ENCODE measurements at regions not wholly inside any gene's neighbourhood (a gene's known extent, or its start where the extent isn't known, plus 50 kb on each side); places are given as distances from the start of the nearest gene placed in this dataset.

DNA sequence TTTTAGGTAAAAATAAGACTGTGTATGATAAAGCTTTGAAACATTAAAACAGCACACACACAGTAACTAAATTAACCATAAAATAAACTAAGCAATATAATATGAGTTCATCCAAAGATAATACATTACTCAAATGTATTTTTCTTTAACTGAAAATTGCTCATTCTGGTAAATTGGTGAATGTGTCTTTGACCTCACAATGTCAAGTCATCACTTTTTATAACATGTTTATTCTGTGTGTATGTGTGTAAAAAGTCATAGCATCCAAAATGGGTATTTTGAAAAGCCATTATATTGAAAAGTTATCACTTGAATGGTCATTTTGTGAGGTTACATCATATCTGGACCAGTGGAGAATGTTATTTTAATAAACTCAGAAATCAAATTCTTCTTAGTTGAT, 724.6 kb downstream of the ADGRL2 start:
- ATAC-seq, result no peak

DNA sequence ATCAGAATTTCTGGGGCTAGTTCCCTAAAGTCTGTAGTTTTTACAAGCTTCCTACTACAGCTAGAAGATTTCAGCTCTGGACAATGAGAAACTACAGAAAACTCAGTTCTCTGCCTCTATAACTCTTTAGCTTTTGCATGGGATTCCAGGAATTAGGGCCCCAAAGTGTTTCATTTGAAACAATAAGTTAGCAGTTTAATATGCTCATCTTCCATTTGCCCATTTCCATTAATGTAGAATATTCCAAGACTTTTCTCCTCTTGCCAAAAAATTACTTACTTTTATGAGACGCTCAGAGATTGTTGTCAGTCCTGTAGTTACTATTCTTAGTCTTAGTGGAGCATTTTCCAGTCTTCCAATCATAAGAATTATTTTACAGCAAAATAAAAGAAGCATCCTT, 719.9 kb downstream of the ADGRL2 start:
- ATAC-seq, result no peak

DNA sequence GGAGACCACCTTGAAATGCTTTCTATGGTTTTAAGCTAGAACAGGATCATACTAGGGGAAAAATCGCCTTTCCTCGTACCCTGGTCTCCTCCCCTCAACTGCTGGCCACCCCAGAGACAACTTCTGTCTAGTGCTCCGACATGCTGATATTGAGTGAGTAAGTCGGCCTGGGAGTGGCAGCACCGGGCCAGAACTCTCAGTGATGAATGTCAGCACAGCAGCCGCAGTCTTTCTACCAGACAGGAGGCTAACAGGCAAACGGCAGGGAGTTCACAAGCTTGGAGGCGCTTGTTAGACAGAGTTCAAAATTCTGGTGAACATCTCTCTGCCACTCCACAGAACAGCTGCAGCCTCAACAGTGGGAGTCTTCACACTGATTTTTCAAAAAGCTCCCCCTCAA, 716.9 kb downstream of the ADGRL2 start:
- no peak for ATAC-seq

DNA sequence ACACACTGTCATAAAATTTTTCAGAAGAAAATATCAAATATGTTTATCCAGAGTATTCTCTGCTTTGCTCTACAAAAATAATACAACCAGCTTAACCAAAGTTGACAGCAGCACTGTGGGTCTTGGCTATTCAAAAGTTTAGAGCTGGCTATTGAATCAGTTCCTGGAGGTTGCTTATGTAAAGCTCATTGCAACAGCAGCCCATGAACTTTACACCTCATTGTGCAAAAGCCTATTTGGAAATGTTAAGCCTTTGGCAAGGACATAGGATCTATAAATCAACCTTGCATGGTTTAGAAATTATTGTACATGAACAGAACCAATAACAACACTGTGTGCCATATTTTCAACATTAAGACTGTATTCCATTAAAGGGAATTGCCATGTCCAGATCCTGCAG, 714.9 kb downstream of the ADGRL2 start:
- ATAC-seq, result no peak

DNA sequence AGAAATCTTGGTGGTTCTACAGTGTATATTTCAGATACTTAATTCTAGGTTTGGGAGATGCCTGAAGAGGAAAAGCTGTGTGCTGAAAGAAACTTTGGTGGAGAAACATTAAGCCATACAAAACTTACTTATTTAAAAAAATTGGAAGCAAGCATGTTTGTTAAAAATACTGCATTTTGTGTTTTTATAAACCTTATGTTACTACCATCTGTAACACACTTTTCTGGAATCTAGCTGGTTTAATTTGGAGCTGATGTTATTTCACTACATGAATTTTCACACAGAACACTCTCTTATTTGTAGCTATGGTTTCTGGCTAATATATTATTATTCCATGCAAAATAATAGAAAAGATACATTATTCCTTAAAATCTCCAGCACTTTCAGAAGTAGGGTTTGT, 710.7 kb downstream of the ADGRL2 start:
- ATAC-seq, result no peak

DNA sequence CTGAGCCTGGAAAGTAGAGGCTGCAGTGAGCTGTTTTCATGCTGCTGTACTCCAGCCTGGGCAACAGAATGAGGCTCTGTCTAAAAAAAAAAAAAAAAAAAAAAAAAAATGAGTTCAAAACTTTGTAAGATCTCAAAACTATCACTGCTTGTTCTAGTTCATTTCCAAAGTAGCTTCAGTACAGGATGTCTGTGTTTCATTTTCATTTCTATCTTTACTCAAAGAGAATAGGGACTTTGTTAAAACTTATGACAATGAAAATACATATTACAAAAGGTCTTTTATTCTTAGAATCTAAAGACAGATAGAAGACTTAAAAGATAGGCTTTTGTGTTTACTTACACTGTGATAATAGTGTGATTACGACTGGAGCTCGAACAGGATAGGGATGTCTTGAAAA, 709.7 kb downstream of the ADGRL2 start:
- no peak for ATAC-seq

DNA sequence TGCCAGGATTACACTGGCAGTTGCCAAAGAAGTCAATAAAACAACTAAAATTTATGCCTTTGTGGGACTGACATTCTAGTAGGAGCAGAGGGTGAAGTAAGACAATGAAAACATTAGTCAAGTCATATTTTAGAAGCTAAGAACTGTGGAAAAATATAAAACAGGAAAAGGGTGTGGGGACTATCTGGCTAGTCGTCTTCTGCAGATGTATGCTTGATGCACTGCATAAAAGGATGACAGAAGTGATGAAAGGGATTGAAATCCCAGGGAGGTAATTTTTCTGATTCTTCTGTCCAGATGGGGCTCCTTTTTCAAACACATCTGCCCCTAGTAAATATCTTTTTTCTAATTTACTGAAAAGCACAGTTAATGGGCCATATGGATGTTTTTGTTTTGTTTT, 706.3 kb downstream of the ADGRL2 start:
- no peak for ATAC-seq

DNA sequence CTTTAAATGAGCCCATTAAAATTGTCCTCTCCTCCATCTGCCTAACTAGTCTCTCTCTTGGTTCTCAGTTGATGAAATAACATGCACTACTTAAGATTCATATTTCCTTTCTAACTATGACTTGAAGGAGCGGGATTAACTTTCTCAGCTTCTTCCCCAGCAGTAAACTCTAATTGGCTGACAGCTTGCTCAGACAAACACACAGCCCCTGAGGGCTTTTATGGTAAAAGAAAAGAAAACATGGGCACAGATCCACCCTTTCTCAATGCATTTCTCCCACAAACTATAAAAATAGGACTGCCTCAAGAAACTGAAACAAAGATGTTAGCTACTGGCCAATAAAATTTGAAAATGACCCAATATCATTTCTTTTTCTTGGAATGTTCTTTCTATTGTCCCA, 703.1 kb downstream of the ADGRL2 start:
- ATAC-seq, result no peak

DNA sequence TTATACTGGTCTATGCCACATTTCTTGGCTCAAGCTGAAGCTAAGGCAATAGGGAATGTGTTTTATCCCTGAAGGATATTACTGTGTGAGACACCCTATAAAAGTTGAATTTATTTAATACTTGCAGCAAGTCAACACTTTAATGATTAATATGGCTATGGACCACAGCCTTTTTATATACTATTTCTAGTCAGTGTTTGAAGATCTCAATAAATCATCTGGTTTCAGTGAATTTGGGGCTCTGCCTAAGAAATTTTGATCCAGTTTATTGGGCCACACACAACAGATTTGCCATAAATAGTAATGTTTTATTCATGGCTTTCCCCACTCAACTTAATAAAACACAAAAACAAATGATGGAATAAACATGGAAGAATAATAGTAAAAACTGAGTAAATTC, 698.3 kb downstream of the ADGRL2 start:
- ATAC-seq, result no peak

DNA sequence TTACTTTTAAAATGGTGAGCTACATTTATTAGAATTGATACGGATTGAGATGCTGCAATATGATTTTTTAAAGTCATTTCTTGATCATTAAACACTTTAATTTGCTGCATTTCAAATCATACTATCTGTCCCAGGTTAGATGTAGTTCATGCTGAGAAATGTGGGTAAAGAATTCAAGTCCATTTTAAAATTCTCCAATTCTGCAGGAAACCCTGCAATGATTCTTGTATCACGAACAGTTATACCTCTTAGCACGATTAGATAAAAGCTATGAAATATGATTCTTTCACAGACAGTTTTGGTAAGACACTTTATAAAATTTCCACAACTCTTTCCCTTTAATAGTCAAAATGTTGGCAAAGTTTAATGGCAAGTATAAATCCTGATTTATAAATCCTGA, 693.4 kb downstream of the ADGRL2 start:
- no peak for ATAC-seq

DNA sequence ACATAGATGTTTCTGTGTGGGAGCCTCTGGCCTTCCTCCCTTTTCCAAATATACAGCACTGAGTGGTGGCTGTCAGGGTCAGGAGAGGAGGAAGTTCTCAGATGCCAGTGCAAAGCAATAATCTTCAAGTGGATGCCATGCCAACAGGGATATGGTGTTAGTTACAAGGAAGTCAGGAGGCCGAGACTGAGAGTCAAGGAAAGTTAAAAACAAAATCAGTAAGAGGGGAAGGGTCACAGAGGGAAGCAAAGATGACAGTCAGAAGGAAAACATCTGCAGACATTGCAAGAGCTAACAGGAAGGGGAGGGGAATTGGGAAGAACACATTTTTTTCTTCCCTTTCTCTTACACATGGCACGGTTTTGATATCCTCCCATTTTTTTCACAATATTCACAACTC, 691.4 kb downstream of the ADGRL2 start:
- no peak for ATAC-seq

DNA sequence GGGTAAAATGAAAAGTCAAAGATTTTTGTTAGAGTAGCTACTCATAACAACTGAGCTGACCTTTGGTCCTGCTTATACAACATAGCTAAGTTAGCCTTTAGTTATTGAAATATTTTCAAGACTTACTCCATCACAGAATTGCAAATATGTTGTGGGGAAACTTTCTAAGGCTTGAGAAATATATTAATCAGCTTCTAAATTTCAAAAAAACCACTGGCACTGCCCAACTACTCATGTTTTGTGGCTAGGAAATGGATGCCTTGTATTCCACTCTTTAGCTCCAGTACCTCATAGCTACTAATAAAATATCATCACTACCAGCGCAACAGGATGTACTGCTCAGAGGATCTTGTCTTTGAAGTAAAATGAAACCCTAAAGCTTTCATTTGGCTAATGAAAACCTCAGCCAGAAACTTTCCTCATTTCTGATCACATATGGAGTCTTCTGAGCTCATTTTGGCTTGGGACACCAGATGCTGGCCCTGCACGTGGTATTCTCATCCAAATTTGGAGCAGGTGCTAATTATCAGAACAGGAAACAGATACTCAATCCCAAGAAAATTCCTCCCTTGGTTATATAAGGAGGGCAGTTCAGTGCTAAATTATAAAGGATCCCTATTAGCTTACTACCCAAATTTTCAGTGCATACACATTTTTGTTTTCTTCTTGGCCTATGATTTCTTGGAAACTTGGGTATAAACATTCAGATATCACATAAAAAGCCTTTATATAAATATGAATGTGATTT, 690.7 kb downstream of the ADGRL2 start:
- ATAC-seq, result no peak

DNA sequence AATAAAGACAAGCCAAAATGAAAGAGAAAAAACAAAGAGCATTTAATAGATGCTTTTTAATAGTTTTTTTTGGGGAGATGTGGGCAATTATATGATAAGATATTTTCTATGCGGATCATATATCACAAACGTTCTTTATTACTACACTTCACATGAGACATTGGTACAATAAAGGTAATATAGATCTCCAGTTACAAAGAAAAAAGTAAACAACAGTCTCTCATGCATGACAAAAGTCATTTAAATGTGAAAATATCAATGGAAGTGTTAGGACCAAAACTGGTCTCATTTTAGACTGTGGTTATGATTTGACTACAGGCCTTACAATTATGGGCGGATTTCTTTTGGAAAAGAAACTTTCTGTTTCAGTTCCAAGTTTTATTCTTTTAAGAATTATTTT, 687.0 kb downstream of the ADGRL2 start:
- ATAC-seq, result no peak

DNA sequence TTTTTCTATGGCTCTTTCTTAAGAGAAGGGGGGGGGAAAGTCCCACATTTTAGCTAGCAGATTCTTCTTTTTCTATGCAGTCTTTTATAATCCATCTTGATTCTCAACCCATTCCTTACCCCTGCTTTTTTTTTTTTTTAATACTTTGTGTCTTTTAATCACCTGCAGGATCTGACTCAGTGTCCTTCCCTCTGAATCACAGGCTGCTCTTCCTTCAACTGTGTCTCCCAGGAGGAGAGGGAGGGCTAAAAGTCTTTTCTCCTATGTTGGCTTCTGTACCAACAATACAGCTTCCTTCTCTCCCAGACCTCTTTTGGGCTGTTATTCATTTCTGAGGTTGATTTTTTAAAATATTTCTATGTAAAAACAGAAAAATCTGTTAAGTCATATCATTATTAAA, 686.2 kb downstream of the ADGRL2 start:
- ATAC-seq, result no peak

DNA sequence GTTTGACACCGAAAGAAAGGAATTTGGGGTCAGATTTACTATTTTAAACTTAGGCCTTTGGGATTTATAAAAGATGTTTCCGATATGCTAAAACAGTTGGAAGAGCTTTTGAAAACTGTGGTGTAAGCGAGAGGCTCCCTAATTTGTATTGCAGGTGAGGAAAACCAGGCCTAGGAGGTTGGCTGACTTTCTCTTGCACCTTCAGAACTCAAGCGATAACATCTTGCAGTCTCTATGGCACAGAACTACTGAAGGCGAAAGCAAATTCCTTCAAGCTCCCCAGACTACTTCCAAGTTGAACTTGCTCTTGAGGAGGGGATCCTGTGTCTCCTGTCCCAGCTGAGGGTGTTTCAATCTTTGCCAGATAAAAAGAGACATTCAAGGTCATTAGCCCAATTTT, 685.7 kb downstream of the ADGRL2 start:
- ATAC-seq, result no peak

DNA sequence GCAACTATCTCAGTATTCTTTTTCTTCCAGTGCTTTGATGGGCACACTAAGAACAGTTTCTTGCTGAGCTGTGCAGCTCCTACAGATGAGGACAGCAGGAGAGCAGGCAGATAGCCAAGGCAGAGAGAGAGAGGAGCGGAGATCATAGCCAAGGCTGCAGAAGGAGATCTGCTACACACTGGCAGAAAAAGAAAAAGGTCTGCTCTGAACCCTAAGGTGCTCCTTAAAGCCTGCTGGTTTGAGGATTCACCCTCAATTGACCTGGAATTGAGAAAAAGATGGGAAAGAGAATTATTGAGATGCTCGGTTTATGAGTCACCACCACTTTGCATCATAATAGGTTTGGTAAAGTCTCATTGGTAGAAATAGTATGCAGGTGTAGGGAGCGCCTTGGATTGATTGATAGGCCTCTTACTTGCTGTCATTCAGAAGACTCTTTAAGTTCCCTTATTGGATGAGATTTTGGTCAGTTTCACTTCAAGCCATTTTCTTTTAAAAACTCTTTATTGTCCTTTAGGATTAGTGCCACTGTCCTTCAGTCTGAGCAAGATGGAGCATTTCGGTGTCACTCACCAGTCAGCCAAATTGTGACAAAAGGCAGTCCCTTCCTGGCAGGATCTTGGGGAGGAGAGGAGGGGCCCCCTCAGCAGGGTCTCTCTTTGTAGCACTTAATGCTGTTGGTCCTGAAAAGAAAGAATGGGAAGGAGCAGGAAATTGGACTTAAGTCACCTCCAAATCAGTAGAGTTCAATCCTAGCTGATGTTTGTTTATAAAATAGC, 685.0 kb downstream of the ADGRL2 start:
- ATAC-seq, result no peak

DNA sequence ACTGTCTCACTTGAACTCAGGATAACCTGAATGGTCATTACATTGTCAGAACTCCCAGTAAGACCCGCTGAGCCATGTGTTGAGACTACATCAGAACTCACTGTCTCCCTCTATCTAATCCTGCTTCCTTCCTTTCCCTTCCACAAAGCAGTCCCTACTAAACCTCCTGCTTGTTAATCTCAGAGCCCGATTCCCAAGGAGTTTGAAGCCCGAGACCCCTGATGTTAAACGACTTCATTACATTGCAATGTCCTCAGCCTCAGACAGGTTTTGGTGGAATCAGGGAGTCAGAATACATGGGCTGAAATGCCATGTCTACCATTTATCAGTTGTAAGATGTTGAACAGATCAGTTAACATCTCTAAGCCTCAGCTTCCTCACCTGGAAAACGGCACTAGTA, 682.4 kb downstream of the ADGRL2 start:
- no peak for ATAC-seq

DNA sequence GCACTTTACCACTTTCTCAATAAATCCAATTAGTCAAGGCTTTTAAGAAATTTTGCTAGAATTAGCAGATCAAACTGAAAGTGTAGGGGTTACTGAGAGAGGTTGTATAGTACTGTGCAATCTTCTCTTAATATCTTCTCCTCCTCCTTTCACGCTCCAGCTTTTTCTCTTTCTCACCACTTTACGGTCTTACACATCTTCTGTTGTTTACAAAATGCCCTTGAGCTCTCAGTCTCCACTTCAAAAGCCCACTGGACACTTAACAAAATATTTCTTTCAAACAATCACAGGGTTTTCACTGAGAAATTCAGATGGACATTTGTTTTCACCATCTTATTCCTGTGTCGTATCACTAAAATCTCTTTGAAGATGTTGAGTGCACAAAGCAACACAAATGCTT, 678.2 kb downstream of the ADGRL2 start:
- ATAC-seq, result no peak

DNA sequence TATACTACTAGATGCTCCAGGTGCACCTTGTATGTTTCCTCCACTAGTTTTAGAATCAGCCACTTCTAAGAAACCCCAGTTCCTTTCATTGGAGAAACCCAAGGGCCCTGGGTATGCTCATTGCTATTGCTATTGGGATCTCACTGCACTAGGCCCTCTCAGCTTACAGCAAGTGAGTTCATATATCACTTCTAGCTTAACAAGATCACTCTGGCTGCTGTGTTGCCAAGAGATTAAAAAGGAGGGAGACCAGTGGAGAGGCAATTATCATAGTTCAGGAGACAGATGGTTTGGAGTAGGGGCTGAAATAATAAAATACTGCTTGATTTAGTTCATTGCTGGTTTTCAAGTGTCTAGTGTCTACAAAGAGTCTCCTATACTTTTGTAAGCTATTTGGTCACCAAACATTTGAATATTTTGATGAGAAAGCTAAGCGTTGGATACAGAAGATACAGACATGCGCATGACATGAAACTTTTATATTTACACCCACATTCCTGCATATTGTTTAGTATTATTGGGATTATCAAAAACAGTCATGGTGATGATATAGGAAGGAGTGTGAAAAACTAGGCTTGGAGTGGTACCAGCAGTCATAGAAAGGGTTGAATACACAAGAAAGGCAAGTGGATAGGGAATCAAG, 671.9 kb downstream of the ADGRL2 start:
- no peak for ATAC-seq

DNA sequence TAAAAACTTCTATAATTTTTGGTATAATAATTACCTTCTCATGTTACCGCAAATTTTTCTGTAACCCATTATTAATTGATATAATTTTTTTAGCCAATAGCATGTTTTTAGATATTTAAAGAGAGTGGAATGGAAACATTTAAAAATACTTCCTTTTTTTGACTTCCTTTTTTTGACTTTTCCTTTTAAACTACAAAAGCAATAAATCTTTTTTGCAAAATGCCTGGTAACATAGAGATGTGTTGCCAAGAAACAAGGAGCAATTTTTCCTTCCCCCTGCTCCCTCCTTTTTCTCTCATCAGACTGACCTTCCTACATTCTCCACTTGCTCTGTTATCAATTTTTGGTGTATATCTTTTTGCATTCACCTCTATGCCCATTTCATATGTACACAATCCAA, 666.2 kb downstream of the ADGRL2 start:
- ATAC-seq, result no peak

DNA sequence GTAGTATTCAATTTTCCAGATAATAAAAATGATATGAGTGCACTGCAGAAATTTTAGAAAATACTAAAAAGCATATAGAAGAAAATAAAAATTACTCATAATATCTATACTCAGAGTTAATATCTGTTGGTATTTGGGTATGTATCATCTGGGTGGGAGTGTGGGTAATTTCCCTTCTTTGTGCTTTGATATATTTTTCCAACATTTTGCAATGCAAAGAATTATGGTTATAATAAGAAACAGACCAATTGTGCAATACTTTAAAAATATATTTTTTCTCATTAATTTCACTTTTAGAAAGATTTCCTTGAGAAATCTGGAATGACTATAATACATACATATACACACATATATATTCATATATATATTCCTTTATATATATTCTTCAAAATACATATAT, 665.7 kb downstream of the ADGRL2 start:
- no peak for ATAC-seq

DNA sequence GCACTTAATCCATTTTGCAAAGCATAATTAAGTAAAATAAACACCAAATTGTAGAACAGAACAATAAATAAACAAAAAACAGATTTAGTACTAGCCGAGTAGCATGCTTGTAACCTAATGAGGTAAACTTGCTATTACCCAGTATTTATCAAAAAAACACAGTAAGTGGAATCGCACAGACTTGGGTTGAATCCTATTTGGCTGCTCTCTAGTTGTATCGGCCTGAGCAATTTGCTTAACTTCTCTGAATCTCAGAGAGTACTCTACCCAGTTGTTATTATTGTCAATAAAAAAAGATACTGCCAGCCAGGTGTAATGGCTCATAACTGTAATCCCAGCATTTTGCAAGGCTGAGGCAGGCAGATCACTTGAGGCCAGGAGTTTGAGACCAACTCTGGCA, 664.3 kb downstream of the ADGRL2 start:
- no peak for ATAC-seq

DNA sequence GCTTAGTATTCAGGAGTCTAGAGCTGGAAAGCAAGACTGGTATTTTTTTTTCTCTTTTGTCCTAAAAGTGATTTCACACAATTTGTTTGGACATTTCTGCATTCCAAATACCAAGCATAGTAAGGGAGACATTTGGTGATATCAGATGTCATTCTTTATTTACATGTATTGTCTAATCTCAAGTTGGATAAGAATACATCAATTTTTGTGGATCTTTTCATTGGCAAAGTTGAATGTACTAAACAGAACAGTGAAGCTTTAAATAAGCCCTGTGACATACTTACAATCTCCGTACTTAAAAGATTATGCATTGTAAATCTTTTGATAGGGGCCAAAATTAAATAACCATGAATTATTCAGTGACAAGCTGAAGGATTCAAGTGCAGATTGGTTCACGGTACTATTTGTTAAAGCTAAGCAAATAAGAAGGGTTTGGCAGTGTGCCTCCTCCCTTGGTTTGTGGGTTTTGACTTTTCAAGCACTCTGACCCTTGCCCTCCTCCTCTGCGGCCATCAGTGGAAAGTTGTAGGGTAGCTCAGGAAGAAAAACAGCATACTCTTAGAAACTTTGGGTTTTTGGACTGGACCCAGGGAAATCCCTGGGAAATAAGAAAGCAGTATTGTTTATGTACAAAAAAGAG, 663.7 kb downstream of the ADGRL2 start:
- ATAC-seq, result no peak

DNA sequence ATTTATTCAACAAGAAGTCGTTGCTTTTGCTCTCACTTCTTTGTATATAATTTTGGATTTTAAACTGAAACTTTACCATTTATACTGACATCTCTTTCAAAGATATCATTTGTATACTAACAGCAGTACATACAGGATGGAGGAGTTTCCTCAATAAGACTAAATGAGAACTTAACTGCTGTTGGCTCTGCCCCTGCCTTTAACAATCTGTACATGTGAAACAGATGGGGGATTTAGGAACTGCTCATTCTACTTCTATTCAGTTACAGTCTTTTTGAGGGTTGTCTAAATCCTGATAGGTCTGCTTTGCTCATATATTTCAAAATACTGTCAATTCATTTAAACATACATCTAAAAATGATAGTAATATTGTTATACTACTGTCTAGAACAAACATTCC, 663.2 kb downstream of the ADGRL2 start:
- ATAC-seq, result no peak

Measured in activated CD4-positive, CD25-positive, alpha-beta regulatory T cell treated with anti-CD3 and anti-CD28 coated beads, Interleukin-2, amount 50 U/mL, for 24 hours (primary cell).